HCT116 (cell line): ENCODE measurements at regions not wholly inside any gene's neighbourhood (a gene's known extent, or its start where the extent isn't known, plus 50 kb on each side); places are given as distances from the start of the nearest gene placed in this dataset.

Experiments used
- ATAC-seq: fragments of 200-7000 bp; cut with Tn5 transposase; 2 replicates; pipeline ENCODE4 v1.9.1; 2020; ENCODE audit warnings: mild to moderate bottlenecking, moderate library complexity
- BruUV-seq: library from RNA; stranded (reverse); fragments of 400-500 nt; replicated peaks from 2 replicates; lab custom pipeline; 2021; lab: Mats Ljungman, UMichigan
- CTCF ChIA-PET: fragments of 300-600 bp; sonication (Branson Sonifier 250); formaldehyde crosslinking; loops from one replicate; lab custom pipeline; 2021; ENCODE audit warnings: antibody characterized with exemption; lab: Charles Lee
- POLR2A ChIA-PET: fragments of 300-600, 350-600 bp; sonication (Branson Sonifier 250); formaldehyde crosslinking; loops from one replicate; lab custom pipeline; 2021; ENCODE audit warnings: antibody characterized with exemption; lab: Charles Lee
- RAD21 ChIA-PET, 2 experiments: fragments of 300-600 bp; sonication (Branson Sonifier 250); formaldehyde crosslinking; loops; one replicate each; lab custom pipeline; 2023; ENCODE audit warnings: low total read pairs in 2 of 2; ENCODE audit not compliant: uncharacterized antibody in 2 of 2, unreplicated experiment in 2 of 2, low non-redundant PET in 1 of 2; lab: Charles Lee
- DNase-seq: peaks from one replicate; pipeline ENCODE4 v3.0.0-alpha.2; 2010; ENCODE audit warnings: low read depth, low spot score
- H2AFZ ChIP-seq: fragments of 200-600 bp; shearing (Covaris generic), sonication (generic); 2 replicates; pipeline ENCODE4 v1.6.1; 2017; ENCODE audit warnings: low read depth, mixed run types, mixed read lengths, antibody characterized with exemption, low read length; ENCODE audit not compliant: poor library complexity, severe bottlenecking
- H3K27ac ChIP-seq: 2 replicates; pipeline ENCODE4 v1.5.1; 2012; ENCODE audit warnings: low read depth, low read length
- H3K27me3 ChIP-seq: fragments of 200-600 bp; sonication (generic); 2 replicates; pipeline ENCODE4 v1.6.1; 2016; ENCODE audit warnings: mixed run types, low read length, mixed read lengths; ENCODE audit not compliant: insufficient read depth
- H3K36me3 ChIP-seq, 2 experiments: fragments of 200-500 bp in 1 of 2; fragments of 200-600 bp in 1 of 2; sonication (Bioruptor generic) in 1 of 2; sonication (generic) in 1 of 2; 2 replicates each; pipeline versions ENCODE4 v1.5.1 to v1.6.1; 2014 to 2016; ENCODE audit warnings: low read length in 2 of 2, inconsistent platforms in 1 of 2, mixed read lengths in 1 of 2, mixed run types in 1 of 2; ENCODE audit not compliant: insufficient read depth in 2 of 2, control insufficient read depth in 1 of 2
- H3K4me1 ChIP-seq, 2 experiments: fragments of 200-600 bp in 1 of 2; sonication (generic) in 1 of 2; 2 replicates each; pipeline versions ENCODE4 v1.5.1 to v1.6.1; 2012 to 2017; ENCODE audit warnings: low read length in 2 of 2, inconsistent platforms in 1 of 2, mild to moderate bottlenecking in 1 of 2, mixed read lengths in 1 of 2, mixed run types in 1 of 2, moderate library complexity in 1 of 2; ENCODE audit not compliant: insufficient read depth in 2 of 2, control insufficient read depth in 1 of 2
- H3K4me2 ChIP-seq: fragments of 200-600 bp; sonication (generic); 2 replicates; pipeline ENCODE4 v1.6.1; 2017; ENCODE audit warnings: mixed run types, low read length, mixed read lengths
- H3K4me3 ChIP-seq, 2 experiments: fragments of 200-600 bp in 1 of 2; sonication (generic) in 1 of 2; replicated peaks in 1 of 2; 2 replicates each; pipeline ENCODE4 v1.5.1; 2011 to 2016; ENCODE audit warnings: low read length in 2 of 2, control low read depth in 1 of 2, low read depth in 1 of 2, mild to moderate bottlenecking in 1 of 2, mixed read lengths in 1 of 2, mixed run types in 1 of 2
- H3K79me2 ChIP-seq: fragments of 200-600 bp; sonication (generic); 2 replicates; pipeline ENCODE4 v1.6.1; 2017; ENCODE audit warnings: mild to moderate bottlenecking, mixed run types, low read length, moderate library complexity, mixed read lengths; ENCODE audit not compliant: insufficient read depth
- H3K9ac ChIP-seq: fragments of 200-600 bp; sonication (generic); 2 replicates; pipeline ENCODE4 v1.6.1; 2016; ENCODE audit warnings: low read length, mixed read lengths
- H3K9me2 ChIP-seq: fragments of 200-600 bp; sonication (generic), shearing (Covaris generic); 2 replicates; pipeline ENCODE4 v1.6.1; 2017; ENCODE audit warnings: mixed run types, mild to moderate bottlenecking, moderate library complexity; ENCODE audit not compliant: insufficient read depth
- H3K9me3 ChIP-seq, 2 experiments: fragments of 200-500 bp in 1 of 2; fragments of 200-600 bp in 1 of 2; sonication (Bioruptor generic) in 1 of 2; sonication (generic) in 1 of 2; 2 replicates each; pipeline ENCODE4 v1.6.1; 2014 to 2017; ENCODE audit warnings: low read length in 2 of 2, mixed read lengths in 2 of 2, inconsistent platforms in 1 of 2, low read depth in 1 of 2, mild to moderate bottlenecking in 1 of 2, mixed run types in 1 of 2, moderate library complexity in 1 of 2; ENCODE audit not compliant: control insufficient read depth in 1 of 2, insufficient read depth in 1 of 2
- H4K20me1 ChIP-seq: fragments of 200-600 bp; sonication (generic), shearing (Covaris generic); 2 replicates; pipeline ENCODE4 v1.6.1; 2017; ENCODE audit warnings: mixed run types, mild to moderate bottlenecking, moderate library complexity; ENCODE audit not compliant: insufficient read depth
- ATF3 ChIP-seq: IDR thresholded peaks from 2 replicates; pipeline ENCODE4 v1.6.1; 2012
- CBX3 ChIP-seq: IDR thresholded peaks from 2 replicates; pipeline ENCODE4 v1.6.1; 2012; ENCODE audit warnings: low read depth
- CEBPB ChIP-seq: IDR thresholded peaks from 2 replicates; pipeline ENCODE4 v1.6.1; 2012; ENCODE audit warnings: low read depth
- CTCF ChIP-seq, 3 experiments: fragments of 200-600 bp in 1 of 3; sonication (generic) in 1 of 3; IDR thresholded peaks in 2 of 3; conservative IDR thresholded peaks in 1 of 3; 2 replicates each; pipeline ENCODE4 v1.5.1; 2012 to 2017; ENCODE audit warnings: low read depth in 2 of 3, low read length in 2 of 3, antibody characterized with exemption in 1 of 3, borderline replicate concordance in 1 of 3, control low read depth in 1 of 3, mild to moderate bottlenecking in 1 of 3, mixed read lengths in 1 of 3, mixed run types in 1 of 3, moderate library complexity in 1 of 3; ENCODE audit not compliant: insufficient read depth in 1 of 3
- ELF1 ChIP-seq: IDR thresholded peaks from 2 replicates; pipeline ENCODE4 v1.6.1; 2012; ENCODE audit warnings: low read depth, borderline replicate concordance
- EZH2 ChIP-seq: fragments of 200-600 bp; sonication (generic); IDR thresholded peaks from 2 replicates; pipeline ENCODE4 v1.6.1; 2017; ENCODE audit warnings: antibody characterized with exemption, mixed run types
- EZH2phosphoT487 ChIP-seq: fragments of 200-600 bp; IDR thresholded peaks from 2 replicates; pipeline ENCODE4 v1.6.1; 2018; ENCODE audit warnings: antibody characterized with exemption, borderline replicate concordance
- FOSL1 ChIP-seq: IDR thresholded peaks from 2 replicates; pipeline ENCODE4 v1.6.1; 2012; ENCODE audit warnings: low read depth
- POLR2AphosphoS5 ChIP-seq: IDR thresholded peaks from 2 replicates; pipeline ENCODE4 v1.6.1; 2011; ENCODE audit warnings: mild to moderate bottlenecking, low read depth, low read length, moderate library complexity
- SIN3A ChIP-seq: IDR thresholded peaks from 2 replicates; pipeline ENCODE4 v1.6.1; 2012; ENCODE audit warnings: low read depth
- TCF7L2 ChIP-seq: IDR thresholded peaks from 2 replicates; pipeline ENCODE4 v1.7.0; 2011; ENCODE audit warnings: borderline replicate concordance, inconsistent platforms; ENCODE audit not compliant: insufficient read depth, insufficient read length; ENCODE audit errors: extremely low read depth
- YY1 ChIP-seq: IDR thresholded peaks from 2 replicates; pipeline ENCODE4 v1.6.1; 2011; ENCODE audit warnings: low read length, low read depth, moderate library complexity, mild to moderate bottlenecking; ENCODE audit not compliant: insufficient replicate concordance; ENCODE audit errors: extremely low read depth
- ZFX ChIP-seq: fragments of 450-650 bp; IDR thresholded peaks from 2 replicates; pipeline ENCODE4 v1.6.1; 2017
- ZNF274 ChIP-seq: fragments of 200-500 bp; sonication (Bioruptor generic); IDR thresholded peaks from 2 replicates; pipeline ENCODE4 v1.6.1; 2014; ENCODE audit warnings: mild to moderate bottlenecking, low read depth, low read length, inconsistent platforms
- intact Hi-C: fragments of 100-400 bp; cut with micrococcal nuclease; formaldehyde crosslinking; loops from 2 replicates; pipeline ENCODE4 v1.10.0; 2022
- TF ChIP-seq, protein P1 (sequence below): IDR thresholded peaks from 2 replicates; pipeline ENCODE4 v1.6.1; 2011; ENCODE audit warnings: mild to moderate bottlenecking, low read length, moderate library complexity; ENCODE audit not compliant: insufficient replicate concordance; ENCODE audit errors: extremely low read depth

- ATAC-seq (no peak), DNase-seq (no peak)
- CTCF ChIA-PET: no interaction called here
- POLR2A ChIA-PET: no interaction called here
- H3K9me2 ChIP-seq: no peaks in the 10 kb centered on the region
- no peak overlapping the region for H2AFZ ChIP-seq
- no peak overlapping the region for H3K9ac ChIP-seq
- no peak for TF ChIP-seq CTCF (IDR thresholded peaks at IDR 0.05 in 2 of 3, conservative IDR thresholded peaks at IDR 0.05 in 1 of 3; ENCODE audit: borderline replicate concordance in 1 of 3, insufficient read depth in 1 of 3, low read depth in 2 of 3, low read length in 2 of 3)
- TF ChIP-seq SIN3A: no peak
- no peak for TF ChIP-seq ATF3
- no peak for TF ChIP-seq ELF1
- no peak for TF ChIP-seq ZFX
- no peak for TF ChIP-seq EZH2phosphoT487
- TF ChIP-seq ZNF274: no peak
- no peak for TF ChIP-seq CBX3
- no peak for TF ChIP-seq POLR2AphosphoS5
- TF ChIP-seq CEBPB: no peak
- TF ChIP-seq, protein P1, sequence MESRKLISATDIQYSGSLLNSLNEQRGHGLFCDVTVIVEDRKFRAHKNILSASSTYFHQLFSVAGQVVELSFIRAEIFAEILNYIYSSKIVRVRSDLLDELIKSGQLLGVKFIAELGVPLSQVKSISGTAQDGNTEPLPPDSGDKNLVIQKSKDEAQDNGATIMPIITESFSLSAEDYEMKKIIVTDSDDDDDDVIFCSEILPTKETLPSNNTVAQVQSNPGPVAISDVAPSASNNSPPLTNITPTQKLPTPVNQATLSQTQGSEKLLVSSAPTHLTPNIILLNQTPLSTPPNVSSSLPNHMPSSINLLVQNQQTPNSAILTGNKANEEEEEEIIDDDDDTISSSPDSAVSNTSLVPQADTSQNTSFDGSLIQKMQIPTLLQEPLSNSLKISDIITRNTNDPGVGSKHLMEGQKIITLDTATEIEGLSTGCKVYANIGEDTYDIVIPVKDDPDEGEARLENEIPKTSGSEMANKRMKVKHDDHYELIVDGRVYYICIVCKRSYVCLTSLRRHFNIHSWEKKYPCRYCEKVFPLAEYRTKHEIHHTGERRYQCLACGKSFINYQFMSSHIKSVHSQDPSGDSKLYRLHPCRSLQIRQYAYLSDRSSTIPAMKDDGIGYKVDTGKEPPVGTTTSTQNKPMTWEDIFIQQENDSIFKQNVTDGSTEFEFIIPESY: no peak
- no peak for TF ChIP-seq FOSL1
- TF ChIP-seq YY1: no peak
- TF ChIP-seq TCF7L2: no peak
- TF ChIP-seq EZH2: no peak
- no TSS peak for BruUV-seq
- no peak overlapping the region for H3K27ac ChIP-seq
- no peak overlapping the region for H3K4me3 ChIP-seq
- H4K20me1 ChIP-seq: no peaks in the 10 kb centered on the region
- H3K4me1 ChIP-seq: no peaks in the 10 kb centered on the region
- H3K27me3 ChIP-seq: no peaks in the 10 kb centered on the region
- no peaks in the 10 kb centered on the region for H3K36me3 ChIP-seq
- H3K79me2 ChIP-seq: no peaks in the 10 kb centered on the region
- H3K4me2 ChIP-seq: no peak overlapping the region
- RAD21 ChIA-PET: no interaction called here
- intact Hi-C loops: no loop called here
- H3K9me3 ChIP-seq: no peaks in the 10 kb centered on the region
Observed at GRCh38 chr12:77232045-77232444, 166.7 kb upstream of the E2F7 start.
